Amniotic epithelial cell (primary cell): ENCODE measurements at regions not wholly inside any gene's neighbourhood (a gene's known extent, or its start where the extent isn't known, plus 50 kb on each side); places are given as distances from the start of the nearest gene placed in this dataset.
"Not testable (repeated sequence)": the region's sequence is repeated elsewhere in the genome, so short reads cannot be mapped to it uniquely, and the experiment has no call there.

Experiments used
- DNase-seq: peaks from one replicate; pipeline ENCODE4 v3.0.0-alpha.2; 2010; ENCODE audit warnings: low read depth

GRCh38 chr18:25560369-25560768 is 208.4 kb upstream of the ZNF521 start:
- DNase-seq = no peak

DNA sequence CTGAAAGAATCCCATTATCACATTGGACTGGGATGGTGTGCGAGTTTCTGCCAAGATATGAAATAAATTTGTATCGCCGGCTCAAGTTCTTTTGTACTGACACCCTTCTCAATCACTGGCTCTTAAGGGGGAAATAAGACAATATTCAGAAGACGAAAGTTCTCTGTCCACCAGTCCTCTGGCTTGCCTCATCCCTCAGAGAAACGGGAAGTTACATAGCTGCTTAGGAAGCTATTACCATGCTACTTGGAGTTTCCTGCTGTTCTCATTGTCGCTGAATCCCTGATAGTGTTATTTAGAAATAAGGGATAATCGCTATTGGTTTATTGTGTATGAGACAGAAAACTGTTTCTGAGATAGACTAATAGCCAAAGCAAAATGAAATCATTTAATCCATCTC is 205.0 kb upstream of the ZNF521 start:
- DNase-seq = no peak

GRCh38 chr18:25553631-25554263 is 201.8 kb upstream of the ZNF521 start:
- peak; percentile 6 for DNase-seq

- no peak for DNase-seq
These were observed 192.8 kb upstream of the ZNF521 start for GRCh38 chr18:25544546-25545287.

- DNase-seq = no peak
These were observed 186.4 kb upstream of the ZNF521 start for GRCh38 chr18:25538175-25538922.

GRCh38 chr18:25535495-25535894 is 183.5 kb upstream of the ZNF521 start:
- DNase-seq = no peak

- DNase-seq = no peak
These were observed 182.4 kb upstream of the ZNF521 start for GRCh38 chr18:25534401-25534800.

- DNase-seq = peak; percentile 7
These were observed 181.3 kb upstream of the ZNF521 start for GRCh38 chr18:25533218-25533617.

- no peak for DNase-seq
These were observed 179.2 kb upstream of the ZNF521 start for GRCh38 chr18:25531207-25531606.

DNA sequence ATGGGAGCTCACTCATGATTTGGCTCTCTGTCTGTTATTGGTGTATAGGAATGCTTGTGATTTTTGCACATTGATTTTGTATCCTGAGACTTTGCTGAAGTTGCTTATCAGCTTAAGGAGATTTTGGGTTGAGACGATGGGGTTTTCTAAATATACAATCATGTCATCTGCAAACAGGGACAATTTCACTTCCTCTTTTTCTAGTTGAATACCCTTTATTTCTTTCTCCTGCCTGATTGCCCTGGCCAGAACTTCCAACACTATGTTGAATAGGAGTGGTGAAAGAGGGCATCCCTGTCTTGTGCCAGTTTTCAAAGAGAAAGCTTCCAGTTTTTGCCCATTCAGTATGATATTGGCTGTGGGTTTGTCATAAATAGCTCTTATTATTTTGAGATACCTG is 173.8 kb upstream of the ZNF521 start:
- not testable (repeated sequence) for DNase-seq

- DNase-seq = no peak
These were observed 166.7 kb upstream of the ZNF521 start for GRCh38 chr18:25518716-25519053.

DNA sequence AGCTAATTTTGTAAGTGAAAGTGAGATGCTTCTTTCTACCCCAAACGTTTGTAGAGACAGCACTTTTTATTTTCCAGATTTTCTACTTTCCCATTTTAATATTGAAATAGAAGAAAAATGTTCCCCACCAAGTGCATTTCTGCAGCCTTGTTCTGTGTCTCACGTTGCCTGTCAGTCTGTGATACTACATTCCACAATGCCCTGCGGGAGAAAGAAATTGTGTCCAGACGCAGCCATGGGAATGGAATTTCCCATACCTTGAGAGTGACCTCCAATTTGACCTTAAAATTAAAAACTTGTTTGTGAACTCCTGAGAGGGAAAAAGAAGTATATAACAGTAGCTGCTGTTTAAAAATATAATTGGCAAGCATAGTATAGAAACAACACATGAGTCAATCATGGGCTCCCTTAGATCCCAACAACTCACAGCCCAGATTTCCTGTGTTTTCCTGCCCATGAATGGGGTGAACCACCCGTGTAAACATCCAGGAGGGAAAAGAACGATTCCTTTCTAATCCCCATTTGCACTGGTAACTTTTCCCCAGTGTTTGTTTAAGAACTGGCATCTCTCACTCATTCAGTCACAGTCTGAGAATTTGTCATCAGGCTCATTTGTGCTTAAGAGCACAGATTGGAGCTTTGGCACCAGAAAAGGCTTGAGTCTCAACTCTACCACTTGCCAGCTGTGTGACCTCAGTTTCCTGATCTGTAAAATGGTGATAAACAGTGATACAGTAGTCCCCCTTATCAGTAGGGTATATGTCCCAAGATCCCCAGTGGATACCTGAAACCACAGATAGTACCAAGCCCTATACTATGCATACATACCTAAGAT is 166.1 kb upstream of the ZNF521 start:
- no peak for DNase-seq

DNA sequence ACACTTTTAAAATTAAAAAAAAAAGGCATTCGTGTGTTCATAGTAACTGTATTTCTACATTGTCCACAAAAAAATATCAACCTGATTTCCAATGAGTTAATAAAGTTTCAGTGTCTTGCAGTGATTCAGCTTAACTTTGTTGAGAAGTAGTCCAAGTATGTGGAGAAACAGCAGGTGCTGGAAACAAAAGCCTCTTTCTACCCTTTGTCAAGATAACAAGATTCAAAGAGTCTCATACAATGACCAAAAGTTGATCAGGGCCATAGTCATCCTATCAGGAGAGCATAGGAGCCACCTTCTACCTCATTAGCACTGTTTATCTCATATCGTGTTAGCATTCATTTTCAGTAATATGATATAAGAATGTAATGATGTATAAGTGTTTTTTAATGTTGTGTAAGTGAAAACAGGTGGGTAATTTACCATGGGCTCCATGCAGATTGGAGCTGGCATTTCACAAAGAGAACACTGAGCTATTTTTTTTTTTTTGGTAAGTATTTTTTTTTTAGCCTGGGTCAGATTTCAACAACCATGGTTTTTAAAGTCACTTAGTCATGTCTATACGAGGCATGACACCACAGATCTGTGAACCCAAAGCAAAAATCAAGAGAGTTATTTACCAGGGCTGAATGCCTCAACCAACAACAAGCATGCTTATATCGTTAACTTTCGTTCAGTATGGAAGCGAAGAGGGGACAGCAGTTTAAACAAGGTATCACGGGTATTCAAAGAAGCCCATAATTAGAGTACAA is 165.0 kb upstream of the ZNF521 start:
- no peak for DNase-seq

- no peak for DNase-seq
These were observed 164.2 kb upstream of the ZNF521 start for GRCh38 chr18:25516121-25516520.

DNA sequence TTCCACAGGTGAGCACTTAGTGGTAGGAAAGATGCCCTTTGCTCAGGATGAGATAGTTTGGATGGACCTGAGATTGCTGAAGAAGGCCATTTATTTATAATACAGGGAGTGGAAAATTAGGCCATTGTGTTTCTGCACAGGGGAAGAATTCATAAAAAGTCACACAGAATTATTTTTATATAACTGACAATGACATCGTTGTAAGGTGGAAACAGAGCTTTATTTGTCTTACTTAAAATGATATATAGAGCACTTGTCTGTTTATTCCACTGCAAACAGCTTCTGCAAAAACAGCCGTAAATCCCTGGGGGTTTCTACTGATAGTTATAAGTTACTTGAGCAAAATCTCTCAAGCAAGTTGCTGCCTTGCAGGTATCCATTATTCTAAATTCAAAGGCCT is 158.1 kb upstream of the ZNF521 start:
- no peak for DNase-seq

GRCh38 chr18:25503567-25504081 is 151.7 kb upstream of the ZNF521 start:
- peak; percentile 90 for DNase-seq

- no peak for DNase-seq
These were observed 145.3 kb upstream of the ZNF521 start for GRCh38 chr18:25497151-25497794.

DNA sequence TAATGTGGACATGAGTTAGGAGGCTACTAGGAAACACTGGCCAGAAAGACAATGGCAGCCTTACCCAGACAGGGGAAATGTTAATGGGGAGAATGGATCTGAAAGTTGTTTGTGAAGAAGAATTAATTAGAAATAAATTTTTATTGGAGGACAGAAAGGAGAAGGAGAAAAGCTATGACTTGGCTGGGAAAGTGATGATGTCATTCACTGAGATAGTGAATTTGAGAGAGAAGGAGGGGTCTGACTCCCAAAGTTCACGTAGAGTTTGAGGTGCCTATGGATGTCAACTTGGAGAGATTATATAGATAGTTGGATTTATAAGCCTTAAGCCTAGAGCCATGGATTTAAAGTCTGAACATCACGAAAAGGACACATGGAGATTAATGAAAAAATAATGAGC is 144.6 kb upstream of the ZNF521 start:
- no peak for DNase-seq

- DNase-seq = no peak
These were observed 143.6 kb upstream of the ZNF521 start for GRCh38 chr18:25495606-25496005.

GRCh38 chr18:25494888-25495287 is 142.9 kb upstream of the ZNF521 start:
- no peak for DNase-seq

DNA sequence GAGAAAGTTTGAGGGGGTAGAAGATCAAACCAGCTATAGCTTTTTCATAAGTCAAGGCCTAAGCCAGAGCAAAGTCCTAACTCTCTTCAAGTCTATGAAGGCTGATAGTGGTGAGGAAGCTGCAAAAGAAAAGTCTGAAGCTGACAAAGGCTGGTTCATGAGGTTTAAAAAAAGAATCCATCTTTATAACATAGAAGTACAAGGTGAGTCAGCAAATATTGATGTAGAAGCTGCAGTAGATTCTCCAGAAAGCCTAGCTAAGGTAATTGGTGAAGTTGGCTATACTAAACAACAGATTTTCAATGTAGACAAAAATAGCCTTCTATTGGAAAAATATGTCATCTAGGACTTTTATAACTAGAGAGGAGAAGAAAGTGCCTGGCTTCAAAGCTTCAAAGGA is 141.4 kb upstream of the ZNF521 start:
- DNase-seq = no peak
